GM18502 (cell line): ENCODE measurements at regions not wholly inside any gene's neighbourhood (a gene's known extent, or its start where the extent isn't known, plus 50 kb on each side); places are given as distances from the start of the nearest gene placed in this dataset.

Source experiments
- ATAC-seq: cut with Tn5 transposase; IDR thresholded peaks from one replicate; pipeline ENCODE4 v1.9.1; 2021; ENCODE audit warnings: mild to moderate bottlenecking; ENCODE audit not compliant: unreplicated experiment, poor library complexity

DNA sequence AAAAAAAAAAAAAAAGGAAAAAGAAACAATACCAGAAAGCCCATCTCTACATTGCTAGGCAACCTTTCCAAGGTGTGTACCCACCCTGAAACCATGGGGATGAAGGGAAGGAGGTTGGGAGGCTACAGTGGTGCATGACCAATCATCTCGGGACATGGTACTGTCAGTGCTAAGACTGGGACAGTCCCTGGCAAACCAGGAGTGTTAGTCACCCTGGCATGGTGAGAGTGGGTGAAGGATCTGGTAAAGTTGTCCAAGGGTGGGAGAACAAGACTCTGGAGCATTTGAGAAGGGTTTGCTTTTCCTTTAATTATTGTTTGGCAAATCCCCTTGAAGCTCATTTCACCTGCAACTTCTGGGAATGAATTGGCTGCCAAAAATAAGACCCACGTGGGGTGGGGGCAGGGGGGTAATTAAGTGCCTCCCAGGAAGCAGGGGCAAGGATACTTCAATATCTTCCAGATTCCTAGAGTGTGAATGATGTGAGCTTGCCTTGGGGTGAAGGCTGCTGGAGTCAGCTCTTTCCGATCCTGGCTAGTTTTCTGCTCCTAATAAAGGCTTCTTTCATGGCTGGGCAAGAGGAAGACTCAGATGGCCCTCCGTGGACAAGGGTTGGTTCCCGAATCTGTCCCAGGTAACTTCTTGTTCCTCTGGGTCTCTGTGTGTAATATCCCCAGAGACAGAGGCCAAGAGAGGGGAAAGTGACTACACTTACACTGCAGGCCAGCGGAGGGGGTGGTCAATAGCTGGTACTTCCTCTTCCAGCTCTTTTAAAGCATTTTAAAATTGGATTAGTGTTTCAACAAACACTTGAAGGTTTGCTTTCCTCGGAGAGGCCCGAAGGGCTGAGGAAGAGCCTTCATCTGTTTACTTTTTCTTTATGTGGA lies 61.6 kb upstream of the SPRY4 start:
- ATAC-seq: no peak

DNA sequence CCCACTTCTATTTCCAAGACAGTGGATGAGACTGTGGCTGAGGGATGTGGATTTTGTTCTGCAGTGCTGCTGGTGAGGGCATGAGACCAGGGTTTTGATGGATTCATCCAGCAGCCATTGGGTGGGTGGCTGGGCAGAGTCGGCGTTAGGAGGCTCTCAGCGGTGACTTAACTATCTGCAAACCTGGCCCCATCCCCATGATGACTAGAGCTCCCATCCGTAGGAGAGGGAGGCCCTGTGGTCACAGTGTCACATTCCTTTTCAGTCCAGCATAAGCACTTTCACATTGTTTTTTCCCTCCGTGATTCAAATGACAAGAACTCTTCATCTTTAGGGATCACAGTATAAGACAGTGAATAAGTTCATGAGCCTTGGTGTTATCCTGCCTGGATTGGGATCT lies 60.4 kb upstream of the SPRY4 start:
- ATAC-seq: no peak

GRCh38 chr5:142384014-142384413 lies 59.2 kb upstream of the SPRY4 start:
- ATAC-seq: no peak

- no peak for ATAC-seq
Observed at GRCh38 chr5:142382186-142382585, 57.4 kb upstream of the SPRY4 start.

GRCh38 chr5:142378737-142379634 lies 54.2 kb upstream of the SPRY4 start:
- no peak for ATAC-seq

DNA sequence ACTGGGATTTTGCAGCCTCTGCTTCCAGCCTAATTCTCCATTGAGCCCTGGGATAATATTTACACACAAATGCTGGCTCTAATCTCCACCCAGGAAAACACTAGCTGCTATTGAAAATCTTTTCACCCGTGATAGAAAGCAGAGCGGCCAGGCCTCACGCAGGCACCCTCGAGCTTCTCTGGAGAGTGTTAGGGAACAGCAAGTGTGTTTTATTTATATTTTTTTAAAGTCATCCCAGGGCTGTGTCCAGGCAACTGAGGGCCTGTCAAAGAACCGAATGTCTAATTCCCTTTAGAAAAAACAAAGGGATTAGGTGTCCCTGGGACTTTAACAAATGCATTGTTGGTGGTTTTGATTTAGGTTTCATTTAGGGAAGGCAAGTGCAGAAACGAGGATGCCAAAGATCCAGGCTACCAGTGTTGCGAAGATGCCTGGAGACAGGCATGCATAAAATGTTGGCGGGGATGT lies 51.2 kb upstream of the SPRY4 start:
- ATAC-seq: no peak
